CD4-positive, alpha-beta T cell treated with Interleukin-21 for 1 hour (primary cell): ENCODE measurements at regions not wholly inside any gene's neighbourhood (a gene's known extent, or its start where the extent isn't known, plus 50 kb on each side); places are given as distances from the start of the nearest gene placed in this dataset.
"Not testable (repeated sequence)": the region's sequence is repeated elsewhere in the genome, so short reads cannot be mapped to it uniquely, and the experiment has no call there.

Source experiments
- DNase-seq: peaks from one replicate; pipeline ENCODE4 v3.0.0-alpha.2; 2020

DNA sequence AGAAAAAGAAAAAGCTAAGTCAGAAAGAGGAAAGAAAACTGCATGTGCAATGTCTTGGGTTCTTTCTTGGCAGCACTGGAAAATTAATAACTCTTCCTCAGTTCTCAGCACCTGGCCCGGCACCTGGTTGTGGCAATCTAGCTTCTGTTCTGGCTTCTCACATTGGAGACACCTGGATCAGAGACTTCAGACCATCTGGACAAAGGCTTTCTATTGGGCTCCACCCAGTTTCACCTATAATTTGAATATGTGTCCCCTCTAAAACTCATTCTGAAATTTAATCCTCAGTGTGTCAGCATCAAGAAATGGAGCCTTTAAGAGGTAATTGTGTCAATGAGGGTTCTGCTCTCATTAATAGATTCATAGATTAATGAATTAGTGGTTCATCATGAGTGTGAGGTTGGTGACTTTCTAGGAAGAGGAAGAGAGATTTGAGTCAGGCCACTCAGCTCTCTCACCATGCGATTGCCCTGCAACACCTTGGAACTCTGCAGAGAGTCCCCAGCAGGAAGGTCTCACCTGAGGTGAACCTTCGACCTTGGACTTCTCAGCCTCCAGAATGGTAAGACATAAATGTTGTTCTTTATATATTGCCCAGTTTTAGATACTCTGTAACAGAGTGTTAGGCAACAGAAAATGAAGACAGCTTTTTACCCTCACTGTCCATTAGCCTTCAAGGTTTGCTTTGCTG is 679.9 kb downstream of the NTRK3 start:
- DNase-seq: no peak

DNA sequence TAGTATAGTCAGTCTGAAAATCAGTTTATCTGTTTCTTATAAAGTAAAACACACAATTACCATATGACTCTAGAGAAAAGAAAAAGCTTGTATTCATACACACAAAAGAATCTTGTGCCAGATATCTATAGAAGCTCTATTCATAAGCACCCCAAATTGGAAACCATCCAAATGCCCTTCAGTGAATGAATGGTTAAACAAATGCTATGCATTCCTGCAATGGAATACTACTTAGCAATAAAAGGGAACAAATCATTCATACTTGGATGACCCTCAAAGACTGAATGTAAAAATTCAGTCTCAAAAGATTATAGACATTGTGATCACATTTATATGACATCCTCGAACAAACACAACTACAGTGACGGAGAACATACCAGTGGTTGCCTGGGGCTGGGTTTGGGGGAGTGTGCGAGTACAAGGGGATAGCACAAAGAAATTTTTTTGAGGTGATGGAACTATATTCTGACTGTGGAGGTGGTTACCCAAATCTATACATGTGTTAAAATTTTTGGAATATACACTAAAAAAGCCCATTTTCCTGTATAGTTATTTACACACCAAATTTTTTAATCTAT is 680.6 kb downstream of the NTRK3 start:
- DNase-seq: no peak

DNA sequence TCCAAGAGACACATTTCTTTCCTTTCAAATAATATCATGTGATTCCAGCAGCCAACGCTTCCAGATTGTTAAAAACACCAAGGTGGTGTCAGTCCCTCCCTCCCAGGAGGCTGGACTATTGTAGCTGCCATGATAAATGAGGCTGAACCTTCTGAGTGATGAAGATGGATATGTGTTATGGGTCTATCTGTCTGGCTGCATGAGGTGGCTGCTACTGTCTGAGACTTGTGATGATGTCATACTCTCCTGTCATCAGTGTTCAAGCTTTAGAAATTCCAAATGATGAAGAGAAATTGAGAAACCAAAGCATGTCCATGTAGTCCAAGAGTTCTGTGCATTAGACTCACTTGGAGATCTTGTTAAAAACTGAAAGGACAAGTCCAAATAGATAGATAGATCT is 683.0 kb downstream of the NTRK3 start:
- no peak for DNase-seq

DNA sequence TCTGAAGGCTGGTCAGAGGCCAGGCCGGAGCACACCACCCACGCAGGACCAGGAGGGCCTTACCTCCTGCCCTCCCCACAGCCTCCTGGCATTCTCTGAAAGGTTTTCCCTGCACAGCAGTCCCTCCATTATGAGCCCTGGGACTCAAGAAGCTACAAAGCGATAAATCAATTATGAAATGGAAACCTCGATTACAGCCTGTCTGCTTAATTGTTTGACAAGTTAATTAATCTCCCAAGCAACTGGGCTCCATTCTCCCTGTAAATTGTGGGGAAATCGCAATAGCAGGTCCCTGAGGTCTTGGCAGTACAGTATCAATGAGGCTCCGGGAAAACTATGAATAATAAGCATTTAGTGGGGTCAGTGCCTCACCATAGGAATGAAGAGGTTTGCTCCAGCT is 683.5 kb downstream of the NTRK3 start:
- DNase-seq: no peak

DNA sequence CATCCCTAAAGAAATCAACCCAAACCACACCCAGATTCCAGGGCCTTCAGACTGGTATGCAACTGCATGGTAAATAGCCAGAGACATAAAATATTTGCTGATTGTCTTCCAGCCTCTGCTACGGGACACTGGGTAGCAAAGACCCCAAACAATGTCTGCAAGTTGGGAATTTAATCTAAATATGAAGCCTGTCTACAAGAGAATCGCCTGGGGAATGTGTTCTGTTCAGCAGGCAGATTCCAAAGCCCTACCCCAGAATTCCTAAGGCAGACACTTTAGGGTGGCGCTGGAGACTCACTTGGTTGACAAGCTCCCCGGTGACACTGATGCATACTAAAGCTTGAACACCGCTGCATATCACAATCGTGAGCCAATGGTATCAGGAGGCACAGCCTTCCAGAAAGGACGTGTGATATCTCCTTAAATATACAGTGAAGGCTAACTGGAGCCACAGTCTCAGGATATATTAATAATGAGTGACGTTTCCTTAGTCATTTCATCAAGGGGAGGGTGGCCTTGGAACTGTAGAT is 684.1 kb downstream of the NTRK3 start:
- no peak for DNase-seq

DNA sequence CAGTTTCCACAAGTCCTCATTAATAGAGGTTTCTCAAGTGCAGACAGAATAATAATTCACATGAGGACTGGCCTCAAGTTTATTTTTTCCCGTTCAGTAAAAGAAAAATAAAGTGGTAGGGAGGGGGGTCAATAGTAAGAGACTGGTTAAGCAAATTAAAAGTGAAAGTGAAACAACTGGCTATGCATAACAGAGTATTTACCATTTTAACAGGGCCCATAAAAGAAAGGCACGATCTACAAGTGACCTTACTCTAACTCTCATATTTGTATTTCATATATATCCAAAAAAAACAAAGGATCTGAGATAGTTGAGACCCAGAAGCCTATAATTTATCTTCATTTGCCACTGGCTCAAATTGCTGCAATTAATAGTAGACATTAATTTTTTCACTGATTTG is 686.3 kb downstream of the NTRK3 start:
- DNase-seq: no peak

DNA sequence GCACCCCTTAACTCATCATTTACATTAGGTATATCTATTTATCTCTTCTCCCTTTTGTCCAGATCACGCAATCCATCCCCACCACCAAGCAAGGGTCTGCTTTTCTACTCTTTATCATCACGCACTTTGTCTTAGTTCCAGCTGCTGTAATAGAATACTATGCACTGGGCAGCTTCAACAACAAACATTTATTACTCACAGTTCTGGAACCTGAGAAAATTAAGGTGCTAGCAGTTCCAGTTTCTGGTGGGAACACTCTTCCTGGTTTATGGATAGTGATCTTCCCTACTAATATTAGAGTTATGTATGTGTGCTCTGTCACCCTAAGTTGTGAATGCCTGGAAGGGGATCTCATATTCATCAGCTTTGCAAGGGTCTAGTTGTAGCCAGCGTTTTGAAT is 687.0 kb downstream of the NTRK3 start:
- DNase-seq: no peak

DNA sequence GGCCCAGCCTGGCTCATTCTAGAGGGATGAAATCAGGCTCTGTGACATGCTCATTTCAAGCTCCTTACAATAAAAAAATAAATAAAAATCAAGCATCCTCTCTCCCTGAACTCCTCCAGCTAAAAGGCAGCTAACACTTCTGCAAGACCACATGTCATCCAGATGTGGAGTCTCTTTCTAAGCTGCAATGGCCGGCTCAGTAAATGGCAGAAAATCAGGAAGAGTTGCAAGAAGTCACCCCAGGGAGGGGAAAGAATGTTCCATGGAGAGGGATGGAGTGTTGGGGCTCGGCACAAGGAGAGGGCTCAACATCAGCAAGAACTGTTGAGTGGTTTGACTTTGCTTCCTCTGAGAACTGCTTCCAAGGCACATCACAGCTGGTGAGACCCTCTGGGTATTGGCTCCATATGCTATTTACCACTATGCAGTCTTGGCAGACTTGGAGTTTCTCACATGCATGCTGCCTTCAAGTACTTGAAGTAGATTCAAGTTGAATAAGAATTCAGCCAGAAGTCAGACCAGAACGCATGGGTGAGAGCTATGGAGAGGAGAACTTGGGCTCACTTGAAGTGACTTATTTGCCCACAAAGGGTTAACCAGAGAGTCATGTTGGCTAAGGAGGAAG is 689.0 kb downstream of the NTRK3 start:
- DNase-seq: no peak

DNA sequence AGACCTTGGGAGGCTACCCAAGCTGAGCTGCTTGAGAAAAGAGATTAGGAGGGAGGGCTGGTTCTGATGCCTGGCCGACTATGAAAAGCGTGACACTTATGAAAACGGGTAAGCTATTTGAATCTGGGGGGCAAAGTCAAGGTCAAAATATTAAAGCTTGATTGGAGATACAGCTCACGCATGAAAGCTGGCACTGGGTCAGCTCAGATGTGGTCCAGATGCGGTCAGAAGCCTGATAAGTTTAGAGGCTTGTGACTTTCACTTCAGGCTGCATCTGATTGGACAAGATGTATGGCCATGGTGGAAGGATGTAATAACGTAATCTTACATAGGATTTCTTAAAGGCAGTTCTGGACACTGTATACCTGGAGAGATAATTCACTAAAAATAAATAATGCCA is 690.3 kb downstream of the NTRK3 start:
- no peak for DNase-seq

DNA sequence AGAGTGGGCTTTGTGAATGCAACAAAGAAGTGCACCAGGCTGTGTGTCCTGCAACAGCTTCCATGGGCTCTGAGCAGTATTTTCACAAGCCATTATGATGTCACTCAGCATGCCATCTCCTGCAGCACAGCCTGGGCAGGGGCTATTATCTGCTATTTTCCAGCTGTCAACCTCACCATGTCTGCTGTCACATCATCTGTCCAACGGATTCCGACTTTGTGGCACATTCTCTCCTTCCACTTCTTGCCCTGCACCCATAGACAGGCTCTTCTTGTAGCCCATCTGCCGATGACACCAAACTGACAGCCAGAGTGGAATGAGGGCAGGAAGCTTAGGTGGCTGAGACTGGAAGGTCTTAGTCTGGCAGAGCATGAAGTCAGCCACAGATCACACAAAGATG is 691.9 kb downstream of the NTRK3 start:
- DNase-seq: no peak

DNA sequence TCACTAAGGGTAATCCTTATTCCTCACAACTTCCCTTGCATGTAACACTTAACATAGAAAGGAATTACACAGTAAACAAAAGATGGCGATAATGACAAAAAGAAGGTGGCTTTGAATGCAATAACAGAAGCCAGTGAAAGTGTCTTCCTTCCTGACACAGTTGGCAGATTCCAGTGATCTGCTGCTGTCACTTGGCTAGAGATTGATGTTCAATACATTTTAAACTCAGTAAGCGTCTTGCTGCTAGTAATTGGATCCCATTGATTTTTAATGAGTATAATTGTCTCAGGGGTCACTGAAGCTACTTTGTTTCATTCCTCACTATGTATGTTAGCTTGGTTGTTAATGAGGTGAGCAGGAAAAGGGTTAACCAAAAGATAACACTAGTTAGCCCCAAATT is 692.7 kb downstream of the NTRK3 start:
- no peak for DNase-seq

DNA sequence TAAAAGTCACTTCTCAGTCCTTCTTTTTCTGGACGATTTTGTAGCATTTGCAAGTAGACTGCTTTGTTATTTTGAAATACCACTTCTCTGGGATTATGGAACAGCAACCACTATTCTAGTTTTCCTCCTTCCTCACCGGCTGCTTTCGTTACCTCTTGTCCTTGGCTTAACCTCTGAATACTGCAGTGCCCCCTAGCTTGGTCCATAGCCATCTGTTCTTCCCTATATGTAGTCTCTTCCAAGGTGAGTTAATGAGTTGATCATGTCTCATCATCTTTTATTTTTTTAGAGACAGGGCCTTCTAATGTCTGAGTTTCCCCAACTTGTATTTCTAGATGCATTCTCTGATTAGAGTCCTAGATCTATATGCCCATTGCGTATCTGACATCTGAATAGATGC is 694.3 kb downstream of the NTRK3 start:
- DNase-seq: no peak

DNA sequence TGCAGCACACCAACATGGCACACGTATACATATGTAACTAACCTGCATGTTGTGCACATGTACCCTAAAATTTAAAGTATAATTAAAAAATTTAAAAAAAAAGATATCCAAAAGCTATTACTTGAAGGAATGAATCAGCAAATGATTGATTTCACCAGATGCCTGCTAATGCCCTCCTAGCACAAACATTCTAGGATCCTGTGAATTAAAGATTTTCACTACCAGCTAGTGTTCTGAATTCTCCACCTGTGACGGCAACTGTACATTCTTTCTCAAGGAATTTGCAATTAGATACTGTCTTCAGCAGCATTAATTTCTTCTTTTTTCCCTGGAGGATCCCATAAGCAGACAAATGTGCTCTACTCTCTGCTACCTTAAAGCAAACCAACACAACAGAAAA is 694.9 kb downstream of the NTRK3 start:
- no peak for DNase-seq

DNA sequence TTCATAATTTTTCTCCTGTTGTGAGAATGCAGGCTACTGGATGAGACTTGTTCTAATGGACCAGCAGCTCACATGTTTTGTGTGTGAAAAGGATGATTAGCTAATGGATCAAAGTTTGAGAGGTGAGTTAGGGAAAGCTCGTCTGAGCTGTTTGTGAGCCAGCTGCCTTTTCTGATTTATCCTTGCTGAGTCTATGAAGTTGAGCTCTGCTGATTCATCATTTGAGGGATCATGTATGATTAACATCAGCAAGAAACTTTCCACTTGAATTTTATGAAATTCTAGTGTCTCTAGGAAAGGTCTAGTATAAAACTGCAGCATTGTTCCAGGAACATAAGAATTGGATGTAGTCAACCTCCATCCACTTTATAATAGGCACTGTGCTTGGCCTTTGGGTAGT is 698.7 kb downstream of the NTRK3 start:
- no peak for DNase-seq

DNA sequence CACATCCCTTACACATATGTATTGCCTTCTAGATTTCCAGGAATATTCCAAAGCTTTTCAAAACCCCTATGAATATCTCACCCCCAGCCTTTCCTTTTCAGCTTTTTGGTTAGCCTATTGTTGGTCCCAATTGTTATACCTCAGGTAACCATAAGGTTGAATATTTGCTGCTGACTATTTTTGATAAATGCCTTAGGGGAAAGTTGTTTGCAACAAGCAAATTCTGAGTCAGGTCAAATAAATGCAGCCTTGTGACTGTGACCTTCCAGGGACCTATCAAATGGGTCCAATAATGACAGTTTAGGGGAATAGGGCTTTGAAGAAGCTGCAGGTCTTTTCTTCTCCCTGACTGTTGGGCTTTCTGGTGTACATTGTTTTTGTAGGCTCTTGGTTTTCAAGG is 699.7 kb downstream of the NTRK3 start:
- no peak for DNase-seq

DNA sequence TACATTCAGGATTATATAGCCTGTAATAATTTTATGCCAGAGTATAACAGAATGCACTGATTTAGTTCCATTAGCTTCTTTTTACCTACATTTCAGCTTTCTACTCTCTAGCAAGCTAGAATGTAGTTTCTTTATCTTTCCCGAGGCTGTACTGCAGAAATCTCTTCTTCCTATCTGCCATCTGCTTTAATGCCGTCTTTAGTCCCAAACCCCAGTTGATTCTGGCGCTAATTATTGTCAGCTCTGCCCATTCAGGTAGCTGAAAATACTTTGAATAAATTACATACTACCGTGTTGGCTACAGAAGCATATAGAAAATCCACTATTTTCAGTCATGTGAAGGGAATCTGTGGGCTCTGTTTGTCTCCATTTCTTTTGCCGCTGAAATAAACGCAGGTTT is 706.7 kb downstream of the NTRK3 start:
- no peak for DNase-seq

DNA sequence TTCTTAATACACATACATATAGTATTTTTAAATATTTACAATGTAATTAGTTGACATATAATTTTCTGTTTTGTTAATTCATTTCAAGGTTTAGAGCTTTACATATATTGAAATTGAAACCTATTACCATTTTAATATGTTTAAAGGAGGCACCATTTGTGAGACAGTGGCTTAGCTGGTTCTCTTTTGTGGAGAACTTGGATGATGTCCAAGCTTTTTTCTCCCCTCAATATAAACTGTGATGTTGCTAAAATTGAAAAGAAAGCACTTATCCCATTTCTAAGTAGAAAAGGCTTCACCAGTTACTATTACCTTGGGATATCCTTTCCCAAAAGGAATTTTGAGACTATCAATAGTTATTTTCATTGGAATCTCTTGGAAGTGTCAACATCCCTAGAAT is 707.2 kb downstream of the NTRK3 start:
- no peak for DNase-seq

DNA sequence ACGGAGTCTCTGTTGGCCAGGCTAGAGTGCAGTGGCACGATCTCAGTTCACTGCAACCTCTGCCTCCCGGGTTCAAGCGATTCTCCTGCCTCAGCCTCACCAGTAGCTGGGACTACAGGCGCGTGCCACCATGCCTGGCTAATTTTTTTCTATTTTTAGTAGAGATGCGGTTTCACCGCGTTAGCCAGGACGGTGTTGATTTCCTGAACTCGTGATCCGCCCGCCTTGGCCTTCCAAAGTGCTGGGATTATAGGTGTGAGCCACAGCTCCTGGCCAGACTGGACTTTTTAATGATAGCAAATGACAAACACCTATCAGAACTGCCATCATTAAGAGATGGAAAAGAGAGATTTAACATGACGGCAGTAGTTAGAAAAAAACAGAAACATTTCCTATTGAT is 707.9 kb downstream of the NTRK3 start:
- not testable (repeated sequence) for DNase-seq

DNA sequence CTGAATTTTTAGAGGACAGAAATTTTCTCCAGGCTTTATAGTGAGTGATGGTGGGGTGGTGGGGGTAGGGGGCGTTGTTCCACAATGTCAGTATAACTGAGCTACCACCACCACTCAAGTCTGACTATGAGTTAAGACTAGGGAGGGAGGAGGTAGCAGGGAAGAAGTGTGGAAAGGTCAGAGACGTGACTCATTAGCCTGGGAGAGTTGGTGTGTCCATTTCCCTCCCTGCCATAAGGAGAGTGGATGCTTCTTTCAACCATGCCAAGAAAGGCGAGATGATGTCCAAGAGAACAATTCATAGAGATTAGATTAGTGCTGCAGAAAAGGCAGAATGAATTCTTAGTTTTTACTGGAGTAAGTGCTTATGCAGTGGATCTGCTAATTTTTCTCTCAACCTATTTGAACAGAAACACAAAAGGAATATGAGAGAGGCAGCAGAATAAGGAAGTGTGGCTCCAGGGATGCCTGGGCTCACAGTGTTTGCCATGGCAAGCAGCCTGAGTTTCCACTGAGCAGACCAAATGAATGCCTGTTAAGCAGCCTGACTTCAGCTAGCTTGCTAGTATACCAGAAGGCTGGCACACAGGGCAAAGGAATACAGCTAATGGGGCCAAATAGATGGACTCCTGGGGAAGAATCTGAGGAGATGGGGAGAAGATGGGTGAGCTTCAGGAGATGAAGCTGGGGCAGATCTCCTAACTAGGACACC is 708.9 kb downstream of the NTRK3 start:
- no peak for DNase-seq

DNA sequence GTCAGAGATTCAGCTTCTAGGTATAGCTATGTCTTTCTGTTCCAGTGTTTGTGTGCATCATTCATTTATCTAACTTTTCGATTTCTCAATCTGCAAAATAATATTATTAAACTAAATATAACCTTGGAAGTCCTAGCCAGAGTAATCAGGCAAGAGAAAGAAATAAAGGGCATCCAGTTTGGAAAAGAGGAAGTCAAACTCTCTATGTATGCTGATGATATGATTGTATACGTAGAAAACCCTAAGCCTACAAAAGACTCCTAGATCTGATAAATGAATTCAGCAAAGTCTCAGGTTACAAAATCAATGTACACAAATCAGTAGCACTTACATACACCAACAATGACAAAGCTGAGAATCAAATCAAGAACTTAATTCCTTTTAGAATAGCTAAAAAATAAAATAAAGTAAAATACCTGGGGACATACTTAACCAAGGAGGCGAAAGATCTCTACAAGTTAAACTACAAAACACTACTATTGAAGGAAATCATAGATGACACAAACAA is 718.2 kb downstream of the NTRK3 start:
- DNase-seq: no peak

DNA sequence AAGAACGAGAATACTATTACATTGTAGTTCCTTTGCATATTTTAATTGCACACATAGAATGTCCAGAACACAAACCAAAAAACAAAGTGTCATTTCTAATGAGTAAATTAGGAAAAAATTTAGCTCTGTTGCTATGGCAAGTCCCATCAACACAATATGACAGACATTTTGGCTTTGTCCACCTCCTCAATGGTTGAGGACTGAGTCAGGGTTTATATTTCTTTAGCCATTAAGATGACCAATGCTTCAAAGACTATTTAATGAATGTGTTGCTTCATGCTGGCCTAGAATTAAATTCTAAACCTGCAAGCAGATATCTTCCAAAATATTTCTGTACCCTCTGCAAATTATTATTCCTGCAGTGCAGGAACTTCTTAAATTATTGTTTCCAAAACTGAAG is 719.2 kb downstream of the NTRK3 start:
- no peak for DNase-seq

DNA sequence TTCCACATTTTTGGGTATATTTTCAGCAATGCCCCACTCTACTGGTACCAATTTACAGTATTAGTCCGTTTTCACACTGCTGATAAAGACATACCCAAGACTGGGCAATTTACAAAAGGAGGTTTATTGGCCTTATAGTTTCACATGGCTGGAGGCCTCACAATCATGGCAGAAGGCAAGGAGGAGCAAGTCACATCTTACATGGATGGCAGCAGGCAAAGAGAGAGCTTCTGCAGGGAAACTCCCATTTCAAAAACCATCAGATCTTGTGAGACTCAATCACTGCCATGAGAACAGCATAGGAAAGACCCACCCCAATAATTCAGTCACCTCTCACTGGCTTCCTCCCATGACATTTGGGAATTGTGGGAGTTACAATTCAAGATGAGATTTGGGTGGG is 722.9 kb downstream of the NTRK3 start:
- DNase-seq: not testable (repeated sequence)

DNA sequence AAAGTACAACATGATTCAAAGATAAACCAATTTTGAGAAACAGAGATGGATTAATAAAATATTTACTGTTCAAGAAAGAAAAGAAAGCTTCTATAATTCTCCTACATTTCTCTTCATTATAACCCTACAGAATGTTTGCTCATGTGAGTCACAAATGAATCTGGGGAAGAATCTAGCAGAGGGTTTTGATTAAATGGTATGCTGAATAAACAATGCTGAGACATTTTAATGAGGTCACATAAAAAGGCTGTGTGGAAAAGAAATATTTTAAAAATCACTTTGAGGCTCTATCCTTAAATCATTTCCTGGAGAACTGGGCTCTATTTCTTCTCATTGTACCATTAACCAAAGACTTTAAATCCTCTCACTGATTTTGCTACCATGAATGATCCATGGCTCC is 727.7 kb downstream of the NTRK3 start:
- no peak for DNase-seq

DNA sequence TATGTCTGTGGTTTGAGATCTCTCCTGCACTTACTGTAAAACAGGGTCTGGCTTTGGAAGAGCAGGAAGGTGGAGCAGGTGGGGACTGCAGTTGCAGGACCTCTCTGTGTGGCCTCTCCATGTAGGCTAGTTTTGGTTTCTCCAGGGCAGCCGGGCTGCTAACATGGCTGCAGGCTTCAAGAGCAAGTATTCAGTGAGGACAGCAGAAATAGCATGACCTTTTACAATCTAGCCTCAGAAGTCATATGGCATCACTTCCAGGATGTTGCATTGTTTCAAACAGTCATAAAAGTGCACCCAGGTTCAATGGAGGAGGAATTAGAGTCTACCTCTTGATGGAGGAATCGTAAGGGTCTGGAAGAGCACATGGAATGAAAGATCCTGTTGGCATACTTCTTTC is 728.7 kb downstream of the NTRK3 start:
- no peak for DNase-seq
